ENCODE measurements at regions not wholly inside any gene's neighbourhood (a gene's known extent, or its start where the extent isn't known, plus 50 kb on each side); places are given as distances from the start of the nearest gene placed in this dataset.

DNA sequence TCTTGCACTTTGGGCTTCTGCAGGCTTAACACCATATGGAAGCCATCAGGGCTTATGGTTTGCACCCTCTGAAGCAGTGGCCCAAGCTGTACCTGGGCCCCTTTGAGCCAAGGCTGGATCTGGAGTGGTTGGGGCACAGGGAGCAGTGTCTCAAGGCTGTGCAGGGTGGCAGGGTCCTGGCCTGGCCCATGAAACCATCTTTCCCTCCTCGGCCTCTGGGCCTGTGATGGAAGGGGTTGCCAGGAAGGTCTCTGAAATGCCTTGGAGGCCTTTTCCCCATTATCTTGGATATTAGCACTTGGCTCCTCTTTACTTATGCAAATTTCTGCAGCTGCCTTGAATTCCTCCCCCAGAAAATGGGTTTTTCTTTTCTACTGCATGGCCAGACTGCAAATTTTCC is 134.7 kb upstream of the USP9X start:
- TF ChIP-seq, protein P1, sequence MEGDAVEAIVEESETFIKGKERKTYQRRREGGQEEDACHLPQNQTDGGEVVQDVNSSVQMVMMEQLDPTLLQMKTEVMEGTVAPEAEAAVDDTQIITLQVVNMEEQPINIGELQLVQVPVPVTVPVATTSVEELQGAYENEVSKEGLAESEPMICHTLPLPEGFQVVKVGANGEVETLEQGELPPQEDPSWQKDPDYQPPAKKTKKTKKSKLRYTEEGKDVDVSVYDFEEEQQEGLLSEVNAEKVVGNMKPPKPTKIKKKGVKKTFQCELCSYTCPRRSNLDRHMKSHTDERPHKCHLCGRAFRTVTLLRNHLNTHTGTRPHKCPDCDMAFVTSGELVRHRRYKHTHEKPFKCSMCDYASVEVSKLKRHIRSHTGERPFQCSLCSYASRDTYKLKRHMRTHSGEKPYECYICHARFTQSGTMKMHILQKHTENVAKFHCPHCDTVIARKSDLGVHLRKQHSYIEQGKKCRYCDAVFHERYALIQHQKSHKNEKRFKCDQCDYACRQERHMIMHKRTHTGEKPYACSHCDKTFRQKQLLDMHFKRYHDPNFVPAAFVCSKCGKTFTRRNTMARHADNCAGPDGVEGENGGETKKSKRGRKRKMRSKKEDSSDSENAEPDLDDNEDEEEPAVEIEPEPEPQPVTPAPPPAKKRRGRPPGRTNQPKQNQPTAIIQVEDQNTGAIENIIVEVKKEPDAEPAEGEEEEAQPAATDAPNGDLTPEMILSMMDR (IDR thresholded peaks at IDR 0.05; ENCODE audit: low read length): no peak
- TF ChIP-seq EZH2 (IDR thresholded peaks at IDR 0.05; ENCODE audit: borderline replicate concordance, low read length): no peak
